H9 (cell line): ENCODE measurements at regions not wholly inside any gene's neighbourhood (a gene's known extent, or its start where the extent isn't known, plus 50 kb on each side); places are given as distances from the start of the nearest gene placed in this dataset.
A peak's percentile ranks its signal among the peaks of the same experiment; 100 is the strongest.

Experiments used
- DNase-seq: peaks from one replicate; pipeline ENCODE4 v3.0.0-alpha.2; 2017
- H2AFZ ChIP-seq: one replicate; pipeline ENCODE4 v1.6.1; 2013; ENCODE audit warnings: mild to moderate bottlenecking, low read length, control low read depth, moderate library complexity
- H2AK5ac ChIP-seq: 2 replicates; pipeline ENCODE4 v1.6.1; 2013; ENCODE audit warnings: low read length, control low read depth, mixed read lengths; ENCODE audit not compliant: insufficient read length
- H2BK120ac ChIP-seq: one replicate; pipeline ENCODE4 v1.6.1; 2013; ENCODE audit warnings: low read depth, mild to moderate bottlenecking, low read length, control low read depth, inconsistent platforms; ENCODE audit not compliant: poor library complexity, severe bottlenecking
- H2BK12ac ChIP-seq: 2 replicates; pipeline ENCODE4 v1.6.1; 2013; ENCODE audit warnings: low read length, control low read depth, mixed read lengths, low read depth; ENCODE audit not compliant: insufficient read length
- H2BK15ac ChIP-seq: 2 replicates; pipeline ENCODE4 v1.6.1; 2013; ENCODE audit warnings: low read depth, low read length, control low read depth
- H2BK20ac ChIP-seq: one replicate; pipeline ENCODE4 v1.6.1; 2013; ENCODE audit warnings: low read depth, mild to moderate bottlenecking, low read length, control low read depth, inconsistent platforms; ENCODE audit not compliant: poor library complexity, severe bottlenecking
- H2BK5ac ChIP-seq: 2 replicates; pipeline ENCODE4 v1.6.1; 2013; ENCODE audit warnings: low read length, control low read depth, mixed read lengths; ENCODE audit not compliant: insufficient read length
- H3K14ac ChIP-seq: 2 replicates; pipeline ENCODE4 v1.6.1; 2013; ENCODE audit warnings: low read length, control low read depth; ENCODE audit not compliant: insufficient read depth
- H3K18ac ChIP-seq: 2 replicates; pipeline ENCODE4 v1.6.1; 2013; ENCODE audit warnings: low read depth, mild to moderate bottlenecking, mixed read lengths, low read length, control low read depth; ENCODE audit not compliant: insufficient read length
- H3K23ac ChIP-seq: 2 replicates; pipeline ENCODE4 v1.6.1; 2013; ENCODE audit warnings: low read length, control low read depth, mixed read lengths, low read depth; ENCODE audit not compliant: insufficient read length
- H3K23me2 ChIP-seq: 2 replicates; pipeline ENCODE4 v1.6.1; 2013; ENCODE audit warnings: low read depth, mild to moderate bottlenecking, mixed read lengths, low read length, control low read depth; ENCODE audit not compliant: insufficient read length, poor library complexity, severe bottlenecking
- H3K27ac ChIP-seq: 2 replicates; pipeline ENCODE4 v1.5.1; 2013; ENCODE audit warnings: low read length, control low read depth, mixed read lengths, low read depth; ENCODE audit not compliant: insufficient read length
- H3K27me3 ChIP-seq: 2 replicates; pipeline ENCODE4 v1.6.1; 2013; ENCODE audit warnings: low read length, control low read depth, inconsistent platforms; ENCODE audit not compliant: insufficient read depth
- H3K4ac ChIP-seq: 2 replicates; pipeline ENCODE4 v1.6.1; 2013; ENCODE audit warnings: low read depth, mild to moderate bottlenecking, control low read depth, inconsistent platforms, low read length, moderate library complexity
- H3K4me1 ChIP-seq: 2 replicates; pipeline ENCODE4 v1.6.1; 2013; ENCODE audit warnings: low read length, control low read depth, inconsistent platforms; ENCODE audit not compliant: insufficient read depth
- H3K4me2 ChIP-seq: 2 replicates; pipeline ENCODE4 v1.6.1; 2013; ENCODE audit warnings: low read length, control low read depth, mixed read lengths; ENCODE audit not compliant: insufficient read length, insufficient read depth
- H3K56ac ChIP-seq: 2 replicates; pipeline ENCODE4 v1.6.1; 2013; ENCODE audit warnings: low read depth, mild to moderate bottlenecking, mixed read lengths, low read length, control low read depth; ENCODE audit not compliant: insufficient read length
- H3K79me1 ChIP-seq: 2 replicates; pipeline ENCODE4 v1.6.1; 2013; ENCODE audit warnings: low read depth, mild to moderate bottlenecking, moderate library complexity, low read length, control low read depth, inconsistent platforms; ENCODE audit not compliant: insufficient read depth, poor library complexity, severe bottlenecking
- H3K79me2 ChIP-seq: 2 replicates; pipeline ENCODE4 v1.6.1; 2013; ENCODE audit warnings: low read length, control low read depth, inconsistent platforms; ENCODE audit not compliant: insufficient read depth
- H3K9ac ChIP-seq: 2 replicates; pipeline ENCODE4 v1.6.1; 2013; ENCODE audit warnings: low read length, control low read depth, mixed read lengths; ENCODE audit not compliant: insufficient read length; ENCODE audit errors: extremely low read depth
- H3K9me3 ChIP-seq: one replicate; pipeline ENCODE4 v1.6.1; 2013; ENCODE audit warnings: low read depth, low read length, inconsistent platforms; ENCODE audit not compliant: control insufficient read depth
- H3T11ph ChIP-seq: one replicate; pipeline ENCODE4 v1.6.1; 2013; ENCODE audit warnings: mild to moderate bottlenecking, low read length, control low read depth, inconsistent platforms
- H4K20me1 ChIP-seq: one replicate; pipeline ENCODE4 v1.6.1; 2013; ENCODE audit not compliant: control insufficient read depth, insufficient read length, insufficient read depth
- H4K5ac ChIP-seq: 2 replicates; pipeline ENCODE4 v1.6.1; 2013; ENCODE audit warnings: low read depth, mild to moderate bottlenecking, mixed read lengths, low read length, control low read depth; ENCODE audit not compliant: insufficient read length
- H4K8ac ChIP-seq: replicated peaks from 2 replicates; pipeline ENCODE4 v1.6.1; 2013; ENCODE audit warnings: low read length, control low read depth, mixed read lengths, low read depth; ENCODE audit not compliant: insufficient read length
- H4K91ac ChIP-seq: 2 replicates; pipeline ENCODE4 v1.6.1; 2013; ENCODE audit warnings: low read depth, mild to moderate bottlenecking, moderate library complexity, mixed read lengths, low read length, control low read depth; ENCODE audit not compliant: insufficient read length
- H3K27ac Mint-ChIP-seq, 3 experiments: 2 replicates in 2 of 3; 3 replicates in 1 of 3; pipeline ENCODE4 v1.8.0; 2020 to 2021; ENCODE audit warnings: mixed read lengths in 3 of 3, mild to moderate bottlenecking in 1 of 3, moderate library complexity in 1 of 3
- H3K27me3 Mint-ChIP-seq: 2 replicates; pipeline ENCODE4 v1.8.0; 2021; ENCODE audit warnings: low read depth, mild to moderate bottlenecking, moderate library complexity, mixed read lengths
- H3K36me3 Mint-ChIP-seq, 3 experiments: 2 replicates in 2 of 3; 3 replicates in 1 of 3; pipeline ENCODE4 v1.8.0; 2020 to 2021; ENCODE audit warnings: low read depth in 3 of 3, mixed read lengths in 3 of 3; ENCODE audit not compliant: insufficient read depth in 1 of 3
- H3K4me1 Mint-ChIP-seq, 2 experiments: 2 replicates each; pipeline ENCODE4 v1.8.0; 2020; ENCODE audit warnings: mixed read lengths in 2 of 2
- H3K4me3 Mint-ChIP-seq, 2 experiments: 2 replicates in 1 of 2; 3 replicates in 1 of 2; pipeline ENCODE4 v1.8.0; 2020 to 2021; ENCODE audit warnings: mild to moderate bottlenecking in 2 of 2, mixed read lengths in 2 of 2, moderate library complexity in 1 of 2
- H3K9me3 Mint-ChIP-seq, 2 experiments: 2 replicates in 1 of 2; 3 replicates in 1 of 2; pipeline ENCODE4 v1.8.0; 2020; ENCODE audit warnings: mild to moderate bottlenecking in 2 of 2, mixed read lengths in 2 of 2, moderate library complexity in 1 of 2
- WGBS: extraction: QIAGEN DNeasy Blood & Tissue Kit; methylation state at CpG from one replicate; pipeline ENCODE4 v1.1.7; 2013; ENCODE audit warnings: missing lambda C conversion rate, low lambda C conversion rate, mixed read lengths; ENCODE audit not compliant: insufficient read length; ENCODE audit errors: extremely low coverage; 5-methylcytosine and 5-hydroxymethylcytosine counted together
- TF ChIP-seq, protein P1 (sequence below): fragments of 200-600 bp; sonication (generic); conservative IDR thresholded peaks from 3 replicates; pipeline ENCODE4 v1.8.0; 2021; ENCODE audit warnings: antibody characterized with exemption, mild to moderate bottlenecking

- no peaks in the 10 kb centered on the region for H3K27me3 ChIP-seq
- Mint-ChIP-seq H3K4me3 (no peak overlapping the region), H3K27me3 (no peaks in the 10 kb centered on the region), H3K9me3 (no peaks in the 10 kb centered on the region), H3K4me1 (peaks cover 7 to 9% of the 10 kb centered on the region in 2 experiments), H3K36me3 (no peaks in the 10 kb centered on the region), H3K27ac (no peak overlapping the region)
- no peaks in the 10 kb centered on the region for H4K20me1 ChIP-seq
- no CpG with 5 or more reads among the region's 1 CpG for WGBS
- H2AK5ac ChIP-seq: no peak overlapping the region
- H3K27ac ChIP-seq: no peak overlapping the region
- no peak overlapping the region for H3K14ac ChIP-seq
- no peak overlapping the region for H4K5ac ChIP-seq
- no peak overlapping the region for H3K9ac ChIP-seq
- H2BK20ac ChIP-seq: no peak overlapping the region
- H2BK5ac ChIP-seq: no peak overlapping the region
- no peak overlapping the region for H3K18ac ChIP-seq
- H3K4me2 ChIP-seq: no peak overlapping the region
- H3T11ph ChIP-seq: peak overlapping the region; percentile 36
- no peak overlapping the region for H2BK12ac ChIP-seq
- H2BK120ac ChIP-seq: no peak overlapping the region
- H3K23me2 ChIP-seq: no peaks in the 10 kb centered on the region
- TF ChIP-seq, protein P1, sequence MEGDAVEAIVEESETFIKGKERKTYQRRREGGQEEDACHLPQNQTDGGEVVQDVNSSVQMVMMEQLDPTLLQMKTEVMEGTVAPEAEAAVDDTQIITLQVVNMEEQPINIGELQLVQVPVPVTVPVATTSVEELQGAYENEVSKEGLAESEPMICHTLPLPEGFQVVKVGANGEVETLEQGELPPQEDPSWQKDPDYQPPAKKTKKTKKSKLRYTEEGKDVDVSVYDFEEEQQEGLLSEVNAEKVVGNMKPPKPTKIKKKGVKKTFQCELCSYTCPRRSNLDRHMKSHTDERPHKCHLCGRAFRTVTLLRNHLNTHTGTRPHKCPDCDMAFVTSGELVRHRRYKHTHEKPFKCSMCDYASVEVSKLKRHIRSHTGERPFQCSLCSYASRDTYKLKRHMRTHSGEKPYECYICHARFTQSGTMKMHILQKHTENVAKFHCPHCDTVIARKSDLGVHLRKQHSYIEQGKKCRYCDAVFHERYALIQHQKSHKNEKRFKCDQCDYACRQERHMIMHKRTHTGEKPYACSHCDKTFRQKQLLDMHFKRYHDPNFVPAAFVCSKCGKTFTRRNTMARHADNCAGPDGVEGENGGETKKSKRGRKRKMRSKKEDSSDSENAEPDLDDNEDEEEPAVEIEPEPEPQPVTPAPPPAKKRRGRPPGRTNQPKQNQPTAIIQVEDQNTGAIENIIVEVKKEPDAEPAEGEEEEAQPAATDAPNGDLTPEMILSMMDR: no peak
- no peak overlapping the region for H2AFZ ChIP-seq
- H3K23ac ChIP-seq: no peak overlapping the region
- no peaks in the 10 kb centered on the region for H3K79me2 ChIP-seq
- no peak overlapping the region for H3K4ac ChIP-seq
- no peaks in the 10 kb centered on the region for H3K4me1 ChIP-seq
- no peak for DNase-seq
- H4K8ac ChIP-seq: no peak overlapping the region
- H4K91ac ChIP-seq: no peak overlapping the region
- no peak overlapping the region for H2BK15ac ChIP-seq
- H3K56ac ChIP-seq: no peak overlapping the region
- no peaks in the 10 kb centered on the region for H3K9me3 ChIP-seq
- H3K79me1 ChIP-seq: no peaks in the 10 kb centered on the region
These were observed 387.4 kb downstream of the CETN3 start for GRCh38 chr5:90022002-90022710.
